GM12872 (cell line): ENCODE measurements at regions not wholly inside any gene's neighbourhood (a gene's known extent, or its start where the extent isn't known, plus 50 kb on each side); places are given as distances from the start of the nearest gene placed in this dataset.

Experiments
- TF ChIP-seq, protein P1 (sequence below): IDR thresholded peaks from 3 replicates; pipeline ENCODE4 v1.5.1; 2011; ENCODE audit warnings: low read depth, mild to moderate bottlenecking, low read length, moderate library complexity; ENCODE audit not compliant: insufficient read depth

- TF ChIP-seq, protein P1, sequence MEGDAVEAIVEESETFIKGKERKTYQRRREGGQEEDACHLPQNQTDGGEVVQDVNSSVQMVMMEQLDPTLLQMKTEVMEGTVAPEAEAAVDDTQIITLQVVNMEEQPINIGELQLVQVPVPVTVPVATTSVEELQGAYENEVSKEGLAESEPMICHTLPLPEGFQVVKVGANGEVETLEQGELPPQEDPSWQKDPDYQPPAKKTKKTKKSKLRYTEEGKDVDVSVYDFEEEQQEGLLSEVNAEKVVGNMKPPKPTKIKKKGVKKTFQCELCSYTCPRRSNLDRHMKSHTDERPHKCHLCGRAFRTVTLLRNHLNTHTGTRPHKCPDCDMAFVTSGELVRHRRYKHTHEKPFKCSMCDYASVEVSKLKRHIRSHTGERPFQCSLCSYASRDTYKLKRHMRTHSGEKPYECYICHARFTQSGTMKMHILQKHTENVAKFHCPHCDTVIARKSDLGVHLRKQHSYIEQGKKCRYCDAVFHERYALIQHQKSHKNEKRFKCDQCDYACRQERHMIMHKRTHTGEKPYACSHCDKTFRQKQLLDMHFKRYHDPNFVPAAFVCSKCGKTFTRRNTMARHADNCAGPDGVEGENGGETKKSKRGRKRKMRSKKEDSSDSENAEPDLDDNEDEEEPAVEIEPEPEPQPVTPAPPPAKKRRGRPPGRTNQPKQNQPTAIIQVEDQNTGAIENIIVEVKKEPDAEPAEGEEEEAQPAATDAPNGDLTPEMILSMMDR: no peak
Observed at GRCh38 chr4:26136615-26137014, 184.2 kb upstream of the RBPJ start.

DNA sequence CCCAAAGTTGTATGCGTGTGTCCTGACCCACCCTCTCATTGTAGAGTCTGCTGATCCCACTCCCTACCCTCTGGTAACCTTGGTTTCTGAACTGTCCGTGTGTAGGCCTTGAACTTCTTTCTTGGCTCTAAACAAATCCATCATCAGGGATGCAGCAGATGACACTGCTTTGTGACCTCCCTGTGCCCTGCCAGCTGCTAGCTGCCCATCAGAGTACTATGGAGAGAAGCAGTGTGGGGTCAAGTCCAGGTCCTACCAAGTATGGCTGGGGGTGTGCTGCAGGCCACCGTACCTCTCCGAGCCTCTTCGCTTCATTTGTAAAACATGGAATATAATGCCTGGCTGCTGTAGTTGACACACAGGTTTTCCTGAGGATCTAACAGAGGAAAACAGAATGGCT is 183.5 kb upstream of the RBPJ start:
- TF ChIP-seq, protein P1: no peak

GRCh38 chr4:26139310-26139924 is 181.4 kb upstream of the RBPJ start:
- TF ChIP-seq, protein P1: no peak

GRCh38 chr4:26140150-26140898 is 180.5 kb upstream of the RBPJ start:
- TF ChIP-seq, protein P1: no peak

DNA sequence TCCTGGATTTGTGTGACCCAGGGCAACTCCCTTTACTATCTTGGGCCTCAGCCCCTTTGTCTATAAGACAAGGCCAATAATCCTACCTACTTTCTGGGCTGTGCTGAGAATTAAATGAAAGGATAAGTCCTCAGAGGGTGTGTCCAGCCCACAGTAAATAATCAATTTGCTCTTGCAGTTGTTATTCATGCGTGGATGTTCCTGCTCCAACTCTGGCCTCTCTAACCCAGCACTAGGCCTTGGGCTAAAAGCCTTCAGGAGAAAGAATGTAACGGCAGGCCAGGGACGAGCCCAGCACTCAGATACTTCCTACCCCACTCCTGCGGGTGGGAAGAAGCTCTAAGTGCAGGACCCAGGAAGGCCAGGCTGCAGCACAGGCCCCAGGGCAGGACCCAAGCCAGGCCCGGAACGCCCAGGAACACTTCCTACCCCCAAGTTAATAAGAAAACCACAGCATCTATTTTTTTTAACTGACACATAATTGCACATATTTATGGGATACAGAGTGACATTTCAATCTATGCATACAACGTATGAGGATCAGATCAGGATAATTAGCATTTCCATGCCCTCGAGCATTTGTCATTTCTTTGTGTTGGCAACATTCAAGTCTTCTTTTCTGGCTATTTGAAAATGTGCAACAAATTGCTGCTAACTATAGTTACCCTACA is 179.6 kb upstream of the RBPJ start:
- TF ChIP-seq, protein P1: no peak

GRCh38 chr4:26141911-26142638 is 178.7 kb upstream of the RBPJ start:
- TF ChIP-seq, protein P1: no peak

DNA sequence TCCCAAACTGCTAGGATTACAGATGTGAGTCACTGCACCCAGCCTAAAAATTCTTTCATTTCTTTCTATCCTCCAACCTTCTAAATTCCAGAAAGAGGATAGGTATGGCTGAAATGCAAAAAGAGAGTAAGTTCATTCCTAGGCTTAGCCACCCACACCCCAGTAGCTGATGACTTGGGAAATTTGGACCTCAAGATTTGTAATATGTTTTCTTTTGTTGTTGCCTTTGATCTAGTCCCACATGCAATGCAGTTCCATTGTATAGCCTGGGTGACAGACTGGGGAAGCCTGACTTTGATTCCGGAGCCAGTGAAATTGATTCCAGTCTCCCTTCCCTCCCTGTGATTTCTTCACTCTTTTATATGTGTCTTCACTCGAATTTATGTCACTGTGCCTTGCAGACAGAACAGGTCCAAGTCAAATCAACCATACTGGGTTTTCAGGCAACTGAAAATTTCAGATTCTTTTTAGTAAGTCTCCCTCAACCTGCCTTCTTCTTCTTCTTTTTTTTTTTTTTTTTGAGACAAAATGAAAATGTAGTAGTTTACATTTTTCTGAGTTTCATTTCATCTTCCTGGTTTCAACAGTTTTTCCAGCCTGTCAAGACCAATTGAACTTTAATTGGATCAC is 176.2 kb upstream of the RBPJ start:
- TF ChIP-seq, protein P1: no peak
